OCI-LY1 (cell line): ENCODE measurements at regions not wholly inside any gene's neighbourhood (a gene's known extent, or its start where the extent isn't known, plus 50 kb on each side); places are given as distances from the start of the nearest gene placed in this dataset.
"Not testable (repeated sequence)": the region's sequence is repeated elsewhere in the genome, so short reads cannot be mapped to it uniquely, and the experiment has no call there.

ENCODE experiments used
- H2AFZ ChIP-seq: fragments of 200-600 bp; sonication (generic), shearing (Covaris generic); 2 replicates; pipeline ENCODE4 v1.6.0; 2014; ENCODE audit warnings: antibody characterized with exemption, mild to moderate bottlenecking, low read length
- H3F3A ChIP-seq: fragments of 200-600 bp; sonication (generic), shearing (Covaris generic); 2 replicates; pipeline ENCODE4 v1.6.0; 2014; ENCODE audit warnings: mild to moderate bottlenecking, antibody characterized with exemption, low read length, moderate library complexity; ENCODE audit not compliant: insufficient read depth
- H3K27ac ChIP-seq: fragments of 200-600 bp; sonication (generic); 2 replicates; pipeline ENCODE4 v1.5.1; 2014; ENCODE audit warnings: low read length, mixed run types, mild to moderate bottlenecking, low read depth; ENCODE audit not compliant: poor library complexity, severe bottlenecking
- H3K27me3 ChIP-seq: fragments of 200-600 bp; sonication (generic); 2 replicates; pipeline ENCODE4 v1.6.0; 2014; ENCODE audit warnings: antibody characterized with exemption, mild to moderate bottlenecking, low read length, moderate library complexity; ENCODE audit not compliant: insufficient read depth
- H3K36me3 ChIP-seq: fragments of 200-600 bp; sonication (generic); 2 replicates; pipeline ENCODE4 v1.6.1; 2014; ENCODE audit warnings: mild to moderate bottlenecking, antibody characterized with exemption, low read length, moderate library complexity, mixed read lengths; ENCODE audit not compliant: insufficient read depth
- H3K4me1 ChIP-seq: fragments of 200-600 bp; sonication (generic); 2 replicates; pipeline ENCODE4 v1.5.1; 2014; ENCODE audit warnings: mild to moderate bottlenecking, low read length, moderate library complexity; ENCODE audit not compliant: insufficient read depth, severe bottlenecking
- H3K4me2 ChIP-seq: fragments of 200-600 bp; sonication (generic), shearing (Covaris generic); 2 replicates; pipeline ENCODE4 v1.6.1; 2014; ENCODE audit warnings: low read length
- H3K4me3 ChIP-seq: fragments of 200-600 bp; sonication (generic); 2 replicates; pipeline ENCODE4 v1.5.1; 2014; ENCODE audit warnings: low read length, low read depth, mild to moderate bottlenecking, mixed read lengths; ENCODE audit not compliant: poor library complexity, severe bottlenecking
- H3K79me2 ChIP-seq: fragments of 200-600 bp; shearing (Covaris generic); 2 replicates; pipeline ENCODE4 v1.6.1; 2016; ENCODE audit warnings: mixed run types, low read length, mixed read lengths; ENCODE audit not compliant: insufficient read depth
- H3K9ac ChIP-seq: fragments of 200-600 bp; sonication (generic), shearing (Covaris generic); 2 replicates; pipeline ENCODE4 v1.6.1; 2014; ENCODE audit warnings: mild to moderate bottlenecking, low read length, mixed read lengths
- H3K9me2 ChIP-seq: fragments of 200-600 bp; sonication (generic), shearing (Covaris generic); 2 replicates; pipeline ENCODE4 v1.6.1; 2014; ENCODE audit warnings: low read depth, mild to moderate bottlenecking, low read length, mixed read lengths
- H3K9me3 ChIP-seq: fragments of 200-600 bp; shearing (Covaris generic); 2 replicates; pipeline ENCODE4 v1.6.1; 2014; ENCODE audit warnings: low read length, mixed read lengths
- H4K20me1 ChIP-seq: fragments of 200-600 bp; sonication (generic), shearing (Covaris generic); 2 replicates; pipeline ENCODE4 v1.6.0; 2016; ENCODE audit warnings: mild to moderate bottlenecking, low read length; ENCODE audit not compliant: insufficient read depth
- CTCF ChIP-seq: fragments of 200-600 bp; sonication (generic), shearing (Covaris generic); IDR thresholded peaks from 2 replicates; pipeline ENCODE4 v1.5.1; 2017; ENCODE audit warnings: mild to moderate bottlenecking, antibody characterized with exemption, low read length, moderate library complexity, mixed read lengths
- EZH2 ChIP-seq: fragments of 200-600 bp; sonication (generic), shearing (Covaris generic); IDR thresholded peaks from 2 replicates; pipeline ENCODE4 v1.8.0; 2017; ENCODE audit warnings: borderline replicate concordance, mixed run types, mild to moderate bottlenecking, antibody characterized with exemption, low read length, moderate library complexity, mixed read lengths

- Histone ChIP-seq H3K79me2 (no peaks in the 10 kb centered on the region), H3F3A (no peaks in the 10 kb centered on the region), H3K9me2 (no peaks in the 10 kb centered on the region), H3K36me3 (no peaks in the 10 kb centered on the region), H3K27ac (no peak overlapping the region), H3K9me3 (no peaks in the 10 kb centered on the region), H3K4me1 (peaks cover 5% of the 10 kb centered on the region), H2AFZ (no peak overlapping the region), H4K20me1 (no peaks in the 10 kb centered on the region), H3K4me3 (no peak overlapping the region), H3K9ac (no peak overlapping the region), H3K27me3 (0 out of 2 replicates have a peak, but pooled peaks cover 2% of the 10 kb centered on the region), H3K4me2 (no peak overlapping the region)
- TF ChIP-seq EZH2, result no peak
- TF ChIP-seq CTCF, result no peak
Measured at GRCh38 chr9:40914772-40915659, 213.5 kb downstream of the FOXD4L6 start.

GRCh38 chr9:40913928-40914673, 214.4 kb downstream of the FOXD4L6 start:
- Histone ChIP-seq H3K36me3 (no peaks in the 10 kb centered on the region), H4K20me1 (no peaks in the 10 kb centered on the region), H3K4me1 (peaks cover 5% of the 10 kb centered on the region), H3K4me2 (no peak overlapping the region), H3K9me3 (no peaks in the 10 kb centered on the region), H3K27ac (no peak overlapping the region), H3K9ac (no peak overlapping the region), H2AFZ (no peak overlapping the region), H3K27me3 (0 out of 2 replicates have a peak, but pooled peaks cover 4% of the 10 kb centered on the region), H3K79me2 (no peaks in the 10 kb centered on the region), H3K9me2 (no peaks in the 10 kb centered on the region), H3K4me3 (no peak overlapping the region), H3F3A (no peaks in the 10 kb centered on the region)
- TF ChIP-seq EZH2, result no peak
- no peak for TF ChIP-seq CTCF

- Histone ChIP-seq H3K9me3 (no peaks in the 10 kb centered on the region), H2AFZ (no peak overlapping the region), H3K4me3 (no peak overlapping the region), H3K9me2 (no peaks in the 10 kb centered on the region), H3F3A (no peaks in the 10 kb centered on the region), H4K20me1 (no peaks in the 10 kb centered on the region), H3K9ac (no peak overlapping the region), H3K27me3 (0 out of 2 replicates have a peak, but pooled peaks cover 4% of the 10 kb centered on the region), H3K36me3 (no peaks in the 10 kb centered on the region), H3K4me2 (no peak overlapping the region), H3K79me2 (no peaks in the 10 kb centered on the region), H3K4me1 (peaks cover 5% of the 10 kb centered on the region), H3K27ac (no peak overlapping the region)
- no peak for TF ChIP-seq EZH2
- TF ChIP-seq CTCF, result no peak
Measured at GRCh38 chr9:40913096-40913719, 215.3 kb downstream of the FOXD4L6 start.

GRCh38 chr9:40912679-40913078, 215.8 kb downstream of the FOXD4L6 start:
- not testable (repeated sequence) for H2AFZ ChIP-seq, H3K4me3 ChIP-seq, H3K9ac ChIP-seq, H3K4me2 ChIP-seq, H4K20me1 ChIP-seq, H3K9me2 ChIP-seq, H3K27ac ChIP-seq, H3F3A ChIP-seq, H3K79me2 ChIP-seq, H3K9me3 ChIP-seq, H3K36me3 ChIP-seq, H3K27me3 ChIP-seq, H3K4me1 ChIP-seq
